ENCODE measurements at regions not wholly inside any gene's neighbourhood (a gene's known extent, or its start where the extent isn't known, plus 50 kb on each side); places are given as distances from the start of the nearest gene placed in this dataset.

DNA sequence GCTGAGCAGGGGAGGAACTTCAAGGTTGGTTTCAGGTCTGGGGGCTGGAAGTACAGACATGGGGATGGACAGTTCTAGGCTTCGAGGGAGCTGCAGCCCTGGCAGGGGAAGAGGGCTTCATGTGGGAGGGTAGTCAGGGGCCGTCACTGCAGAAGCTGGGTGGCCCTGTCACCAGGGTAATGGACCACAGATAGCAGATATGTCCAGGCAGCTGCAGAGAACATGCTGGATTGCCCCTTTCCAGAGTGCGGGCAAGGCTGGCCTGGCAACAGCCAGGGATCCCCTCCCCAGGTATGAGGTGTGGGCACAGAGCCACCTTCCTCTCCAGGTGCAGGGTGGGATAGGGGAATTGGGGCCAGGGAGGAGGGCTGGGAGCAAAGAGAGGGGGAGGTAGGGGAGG lies 206.5 kb downstream of the GADD45G start:
- no peak for DNase-seq
- no peak overlapping the region for H3K23ac ChIP-seq (ENCODE audit: low read length)
- no peak overlapping the region for H3K4me2 ChIP-seq (ENCODE audit: low read length)
- H2AFZ ChIP-seq (ENCODE audit: insufficient read depth, low read length, poor library complexity), result no peak overlapping the region
- no peaks in the 10 kb centered on the region for H3K79me2 ChIP-seq (ENCODE audit: control insufficient read depth, insufficient read depth, low read length, poor library complexity)
- H2BK5ac ChIP-seq (ENCODE audit: low read depth, low read length, poor library complexity), result no peak overlapping the region
- no peak overlapping the region for H3K4me3 ChIP-seq (ENCODE audit: low read depth, low read length)
- H3K18ac ChIP-seq (ENCODE audit: low read length), result peak overlapping the region; percentile 7
- no peak overlapping the region for H4K8ac ChIP-seq (ENCODE audit: low read depth, low read length)
- WGBS (ENCODE audit: extremely low coverage, insufficient coverage, insufficient read length), result no CpG with 5 or more reads among the region's 3 CpGs
- H2AK5ac ChIP-seq (ENCODE audit: low read length), result peak overlapping the region; percentile 51
- H3K9me3 ChIP-seq (ENCODE audit: insufficient read depth, low read depth, low read length), result no peaks in the 10 kb centered on the region
- no peak overlapping the region for H3K4ac ChIP-seq (ENCODE audit: low read depth, low read length)
- H4K91ac ChIP-seq (ENCODE audit: low read depth, low read length), result no peak overlapping the region
- H3K27me3 ChIP-seq (ENCODE audit: insufficient read depth, low read length), result no peaks in the 10 kb centered on the region
- H3K27ac ChIP-seq (ENCODE audit: low read depth, low read length), result no peak overlapping the region
- H3K4me1 ChIP-seq (ENCODE audit: control insufficient read depth in 1 of 2, insufficient read depth in 2 of 2, low read length in 2 of 2), result peaks cover 13 to 34% of the 10 kb centered on the region in 2 experiments
- no peaks in the 10 kb centered on the region for H3K36me3 ChIP-seq (ENCODE audit: control insufficient read depth in 1 of 2, insufficient read depth in 2 of 2, low read length in 2 of 2)
- no peak overlapping the region for H2BK120ac ChIP-seq (ENCODE audit: insufficient read depth, low read length, poor library complexity)
- H3K9ac ChIP-seq (ENCODE audit: low read length), result no peak overlapping the region
- H3K79me1 ChIP-seq (ENCODE audit: low read length), result peaks cover 19% of the 10 kb centered on the region
- H2BK12ac ChIP-seq (ENCODE audit: low read length), result peak overlapping the region; percentile 42
- no peak overlapping the region for H4K12ac ChIP-seq (ENCODE audit: low read depth, low read length)
- H3K14ac ChIP-seq (ENCODE audit: low read length), result peak overlapping the region; percentile 30

DNA sequence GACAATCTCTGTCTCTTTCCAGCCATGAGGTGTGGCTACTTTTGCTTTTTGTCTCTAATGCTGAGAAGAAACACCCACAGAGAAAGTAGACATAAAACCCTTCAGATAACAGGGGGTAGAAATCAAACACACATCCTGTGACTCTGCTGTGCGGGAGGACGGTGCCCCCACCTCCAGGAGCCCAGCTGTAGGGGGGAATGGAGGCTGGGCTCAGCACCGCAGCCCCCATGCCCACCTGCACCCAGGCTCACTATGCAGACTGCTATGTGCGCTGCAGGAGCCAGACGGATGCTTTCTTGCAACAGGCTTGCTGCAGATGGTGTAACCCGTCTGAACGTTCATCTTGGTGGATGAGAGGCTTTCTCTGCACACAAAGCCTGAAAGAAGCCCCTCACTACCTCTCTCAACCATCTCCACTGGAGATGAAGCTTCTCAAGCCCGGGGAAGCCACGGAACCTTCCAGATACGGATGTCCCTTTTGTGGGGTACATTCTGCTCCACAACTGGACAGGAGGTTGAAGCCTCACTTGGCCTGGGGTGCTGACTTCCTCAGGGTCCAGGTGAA lies 207.2 kb downstream of the GADD45G start:
- Histone ChIP-seq H3K27me3 (ENCODE audit: insufficient read depth, low read length) (no peaks in the 10 kb centered on the region), H3K4me3 (ENCODE audit: low read depth, low read length) (no peak overlapping the region), H4K12ac (ENCODE audit: low read depth, low read length) (no peak overlapping the region), H3K36me3 (ENCODE audit: control insufficient read depth in 1 of 2, insufficient read depth in 2 of 2, low read length in 2 of 2) (no peaks in the 10 kb centered on the region), H3K18ac (ENCODE audit: low read length) (no peak overlapping the region), H2AK5ac (ENCODE audit: low read length) (no peak overlapping the region), H2BK12ac (ENCODE audit: low read length) (peak overlapping the region; percentile 12), H3K27ac (ENCODE audit: low read depth, low read length) (no peak overlapping the region), H3K4ac (ENCODE audit: low read depth, low read length) (no peak overlapping the region), H3K9me3 (ENCODE audit: insufficient read depth, low read depth, low read length) (no peaks in the 10 kb centered on the region), H3K4me1 (ENCODE audit: control insufficient read depth in 1 of 2, insufficient read depth in 2 of 2, low read length in 2 of 2) (peaks cover 13 to 30% of the 10 kb centered on the region in 2 experiments), H2AFZ (ENCODE audit: insufficient read depth, low read length, poor library complexity) (no peak overlapping the region), H3K23ac (ENCODE audit: low read length) (no peak overlapping the region), H3K14ac (ENCODE audit: low read length) (no peak overlapping the region), H2BK5ac (ENCODE audit: low read depth, low read length, poor library complexity) (no peak overlapping the region), H4K91ac (ENCODE audit: low read depth, low read length) (no peak overlapping the region), H2BK120ac (ENCODE audit: insufficient read depth, low read length, poor library complexity) (no peak overlapping the region), H3K4me2 (ENCODE audit: low read length) (no peak overlapping the region), H3K79me1 (ENCODE audit: low read length) (peaks cover 17% of the 10 kb centered on the region), H4K8ac (ENCODE audit: low read depth, low read length) (no peak overlapping the region), H3K79me2 (ENCODE audit: control insufficient read depth, insufficient read depth, low read length, poor library complexity) (no peaks in the 10 kb centered on the region), H3K9ac (ENCODE audit: low read length) (no peak overlapping the region)
- WGBS (ENCODE audit: extremely low coverage, insufficient coverage, insufficient read length), result no CpG with 5 or more reads among the region's 10 CpGs
- no peak for DNase-seq

DNA sequence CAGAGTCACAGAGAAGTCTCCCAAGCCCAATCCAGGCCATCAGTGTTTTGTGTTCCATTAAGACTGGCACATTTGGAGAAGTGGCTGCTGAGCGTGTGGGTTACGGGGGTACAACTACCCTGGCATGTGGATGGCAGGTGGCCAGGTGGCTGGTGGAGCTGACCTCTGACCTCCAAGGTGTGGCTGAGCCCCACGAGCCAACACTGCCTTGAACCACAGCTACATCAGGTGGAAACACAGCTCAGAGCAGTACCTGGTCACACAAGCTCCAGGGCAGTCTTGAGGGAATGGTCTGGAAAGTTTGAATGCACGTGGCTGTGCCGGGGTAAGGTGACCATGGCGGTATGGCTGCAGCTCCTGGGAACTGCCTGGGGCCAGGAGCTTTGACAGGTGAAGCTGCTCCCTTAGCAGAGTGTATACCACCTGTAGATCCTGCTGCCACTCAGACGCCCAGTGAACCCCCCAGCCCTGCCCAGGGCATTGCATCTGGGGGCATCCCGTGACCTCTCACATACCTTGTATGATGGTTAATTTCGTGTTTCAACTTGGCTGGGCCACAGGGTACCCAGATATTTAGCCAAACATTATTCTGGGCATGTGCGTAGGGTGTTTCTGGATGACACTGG lies 207.9 kb downstream of the GADD45G start:
- DNase-seq, result no peak
- peak overlapping the region; percentile 9 for H2AK5ac ChIP-seq (ENCODE audit: low read length)
- H2BK12ac ChIP-seq (ENCODE audit: low read length), result no peak overlapping the region
- no peak overlapping the region for H2BK5ac ChIP-seq (ENCODE audit: low read depth, low read length, poor library complexity)
- H2AFZ ChIP-seq (ENCODE audit: insufficient read depth, low read length, poor library complexity), result no peak overlapping the region
- no peaks in the 10 kb centered on the region for H3K27me3 ChIP-seq (ENCODE audit: insufficient read depth, low read length)
- H3K36me3 ChIP-seq (ENCODE audit: control insufficient read depth in 1 of 2, insufficient read depth in 2 of 2, low read length in 2 of 2), result no peaks in the 10 kb centered on the region
- no peaks in the 10 kb centered on the region for H3K79me2 ChIP-seq (ENCODE audit: control insufficient read depth, insufficient read depth, low read length, poor library complexity)
- no peak overlapping the region for H3K23ac ChIP-seq (ENCODE audit: low read length)
- H3K4me1 ChIP-seq (ENCODE audit: control insufficient read depth in 1 of 2, insufficient read depth in 2 of 2, low read length in 2 of 2), result peaks cover 13 to 27% of the 10 kb centered on the region in 2 experiments
- H3K9me3 ChIP-seq (ENCODE audit: insufficient read depth, low read depth, low read length), result no peaks in the 10 kb centered on the region
- peaks cover 17% of the 10 kb centered on the region for H3K79me1 ChIP-seq (ENCODE audit: low read length)
- no peak overlapping the region for H4K8ac ChIP-seq (ENCODE audit: low read depth, low read length)
- H3K9ac ChIP-seq (ENCODE audit: low read length), result no peak overlapping the region
- H4K12ac ChIP-seq (ENCODE audit: low read depth, low read length), result no peak overlapping the region
- H3K14ac ChIP-seq (ENCODE audit: low read length), result no peak overlapping the region
- no CpG with 5 or more reads among the region's 10 CpGs for WGBS (ENCODE audit: extremely low coverage, insufficient coverage, insufficient read length)
- H3K18ac ChIP-seq (ENCODE audit: low read length), result no peak overlapping the region
- no peak overlapping the region for H3K4me3 ChIP-seq (ENCODE audit: low read depth, low read length)
- no peak overlapping the region for H3K27ac ChIP-seq (ENCODE audit: low read depth, low read length)
- H2BK120ac ChIP-seq (ENCODE audit: insufficient read depth, low read length, poor library complexity), result no peak overlapping the region
- H3K4me2 ChIP-seq (ENCODE audit: low read length), result no peak overlapping the region
- no peak overlapping the region for H4K91ac ChIP-seq (ENCODE audit: low read depth, low read length)
- no peak overlapping the region for H3K4ac ChIP-seq (ENCODE audit: low read depth, low read length)

DNA sequence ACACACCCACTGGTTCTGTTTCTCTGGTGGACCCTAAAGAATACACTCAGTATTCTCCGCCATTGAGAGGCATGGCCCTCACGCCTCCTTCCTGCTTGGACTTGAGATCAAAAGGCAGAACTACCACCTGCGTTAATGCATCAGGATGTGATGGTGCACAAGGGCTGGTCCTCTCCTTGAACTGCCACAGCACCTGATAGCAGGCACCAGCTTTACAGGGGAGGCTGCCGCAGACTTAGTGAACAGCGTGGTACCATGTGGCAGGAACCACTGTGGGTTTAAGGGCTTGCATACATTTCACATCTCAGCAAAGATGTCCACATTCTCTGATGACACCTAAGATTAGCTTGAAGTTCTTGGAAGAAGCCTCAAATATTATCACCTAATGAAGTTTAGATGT lies 208.7 kb downstream of the GADD45G start:
- Histone ChIP-seq H3K23ac (ENCODE audit: low read length) (no peak overlapping the region), H3K79me1 (ENCODE audit: low read length) (peaks cover 14% of the 10 kb centered on the region), H3K9me3 (ENCODE audit: insufficient read depth, low read depth, low read length) (no peaks in the 10 kb centered on the region), H3K27ac (ENCODE audit: low read depth, low read length) (no peak overlapping the region), H2BK5ac (ENCODE audit: low read depth, low read length, poor library complexity) (no peak overlapping the region), H3K4ac (ENCODE audit: low read depth, low read length) (no peak overlapping the region), H3K36me3 (ENCODE audit: control insufficient read depth in 1 of 2, insufficient read depth in 2 of 2, low read length in 2 of 2) (no peaks in the 10 kb centered on the region), H3K14ac (ENCODE audit: low read length) (no peak overlapping the region), H3K79me2 (ENCODE audit: control insufficient read depth, insufficient read depth, low read length, poor library complexity) (no peaks in the 10 kb centered on the region), H3K4me2 (ENCODE audit: low read length) (no peak overlapping the region), H4K8ac (ENCODE audit: low read depth, low read length) (no peak overlapping the region), H3K4me3 (ENCODE audit: low read depth, low read length) (no peak overlapping the region), H2BK120ac (ENCODE audit: insufficient read depth, low read length, poor library complexity) (no peak overlapping the region), H4K91ac (ENCODE audit: low read depth, low read length) (no peak overlapping the region), H4K12ac (ENCODE audit: low read depth, low read length) (no peak overlapping the region), H2AFZ (ENCODE audit: insufficient read depth, low read length, poor library complexity) (no peak overlapping the region), H3K9ac (ENCODE audit: low read length) (no peak overlapping the region), H3K4me1 (ENCODE audit: control insufficient read depth in 1 of 2, insufficient read depth in 2 of 2, low read length in 2 of 2) (peaks cover 8 to 19% of the 10 kb centered on the region in 2 experiments), H2BK12ac (ENCODE audit: low read length) (no peak overlapping the region), H3K27me3 (ENCODE audit: insufficient read depth, low read length) (no peaks in the 10 kb centered on the region), H2AK5ac (ENCODE audit: low read length) (no peak overlapping the region), H3K18ac (ENCODE audit: low read length) (no peak overlapping the region)
- DNase-seq, result no peak
- WGBS (ENCODE audit: extremely low coverage, insufficient coverage, insufficient read length), result no CpG with 5 or more reads among the region's 5 CpGs
